Glutamatergic neuron (in vitro differentiated cells): ENCODE measurements at regions not wholly inside any gene's neighbourhood (a gene's known extent, or its start where the extent isn't known, plus 50 kb on each side); places are given as distances from the start of the nearest gene placed in this dataset.

ENCODE experiments used
- DNase-seq: peaks from one replicate; pipeline ENCODE4 v3.0.0; 2022
- H3K27ac Mint-ChIP-seq: one replicate; pipeline ENCODE4 v1.8.0; 2020; ENCODE audit warnings: mild to moderate bottlenecking, mixed read lengths, inconsistent platforms; ENCODE audit not compliant: unreplicated experiment
- H3K27me3 Mint-ChIP-seq: one replicate; pipeline ENCODE4 v1.8.0; 2020; ENCODE audit warnings: mild to moderate bottlenecking, moderate library complexity, mixed read lengths, inconsistent platforms; ENCODE audit not compliant: unreplicated experiment
- H3K36me3 Mint-ChIP-seq: one replicate; pipeline ENCODE4 v1.8.0; 2020; ENCODE audit warnings: mild to moderate bottlenecking, mixed read lengths, inconsistent platforms; ENCODE audit not compliant: unreplicated experiment
- H3K4me1 Mint-ChIP-seq: one replicate; pipeline ENCODE4 v1.8.0; 2020; ENCODE audit warnings: mild to moderate bottlenecking, low read depth, mixed read lengths, inconsistent platforms; ENCODE audit not compliant: unreplicated experiment
- H3K4me3 Mint-ChIP-seq: one replicate; pipeline ENCODE4 v1.8.0; 2020; ENCODE audit warnings: mild to moderate bottlenecking, mixed read lengths, inconsistent platforms; ENCODE audit not compliant: unreplicated experiment
- H3K9me3 Mint-ChIP-seq: one replicate; pipeline ENCODE4 v1.8.0; 2020; ENCODE audit warnings: mild to moderate bottlenecking, moderate library complexity, mixed read lengths, inconsistent platforms; ENCODE audit not compliant: unreplicated experiment
- CTCF ChIP-seq: fragments of 200-600 bp; sonication (generic); IDR thresholded peaks from one replicate; pipeline ENCODE4 v1.5.0; 2021; ENCODE audit not compliant: partially characterized antibody, unreplicated experiment

GRCh38 chr16:9141813-9142212, 50.4 kb downstream of the HAPSTR1 start:
- Mint-ChIP-seq H3K36me3 (peaks cover 4% of the 10 kb centered on the region), H3K4me1 (peaks cover 10% of the 10 kb centered on the region), H3K4me3 (no peak overlapping the region), H3K27ac (no peak overlapping the region), H3K27me3 (peaks cover 4% of the 10 kb centered on the region), H3K9me3 (peaks cover 7% of the 10 kb centered on the region)
- TF ChIP-seq CTCF, result no peak
- DNase-seq, result no peak

GRCh38 chr16:9144106-9144505, 52.7 kb downstream of the HAPSTR1 start:
- Mint-ChIP-seq H3K4me3 (no peak overlapping the region), H3K4me1 (peaks cover 21% of the 10 kb centered on the region), H3K27ac (no peak overlapping the region), H3K36me3 (peaks cover 4% of the 10 kb centered on the region), H3K27me3 (peaks cover 8% of the 10 kb centered on the region), H3K9me3 (peaks cover 12% of the 10 kb centered on the region)
- no peak for TF ChIP-seq CTCF
- no peak for DNase-seq

- peak overlapping the region; percentile 54 for H3K4me3 Mint-ChIP-seq
These were observed 57.1 kb downstream of the HAPSTR1 start for GRCh38 chr16:9148374-9149015.

GRCh38 chr16:9151074-9151473, 59.6 kb downstream of the HAPSTR1 start:
- peaks cover 28% of the 10 kb centered on the region for H3K4me1 Mint-ChIP-seq

More at GRCh38 chr16:9148374-9149015, 57.1 kb downstream of the HAPSTR1 start:
- peak; percentile 45 for DNase-seq
- Mint-ChIP-seq H3K27me3 (peaks cover 8% of the 10 kb centered on the region), H3K4me1 (peaks cover 29% of the 10 kb centered on the region), H3K27ac (peak overlapping the region; percentile 98), H3K9me3 (peaks cover 19% of the 10 kb centered on the region), H3K36me3 (peaks cover 10% of the 10 kb centered on the region)
- no peak for TF ChIP-seq CTCF

More at GRCh38 chr16:9151074-9151473, 59.6 kb downstream of the HAPSTR1 start:
- no peak overlapping the region for H3K27ac Mint-ChIP-seq
- peaks cover 4% of the 10 kb centered on the region for H3K27me3 Mint-ChIP-seq
- no peak for TF ChIP-seq CTCF
- H3K36me3 Mint-ChIP-seq, result peaks cover 12% of the 10 kb centered on the region
- no peak overlapping the region for H3K4me3 Mint-ChIP-seq
- H3K9me3 Mint-ChIP-seq, result peaks cover 17% of the 10 kb centered on the region
- DNase-seq, result no peak
